ENCODE measurements at regions not wholly inside any gene's neighbourhood (a gene's known extent, or its start where the extent isn't known, plus 50 kb on each side); places are given as distances from the start of the nearest gene placed in this dataset.

DNA sequence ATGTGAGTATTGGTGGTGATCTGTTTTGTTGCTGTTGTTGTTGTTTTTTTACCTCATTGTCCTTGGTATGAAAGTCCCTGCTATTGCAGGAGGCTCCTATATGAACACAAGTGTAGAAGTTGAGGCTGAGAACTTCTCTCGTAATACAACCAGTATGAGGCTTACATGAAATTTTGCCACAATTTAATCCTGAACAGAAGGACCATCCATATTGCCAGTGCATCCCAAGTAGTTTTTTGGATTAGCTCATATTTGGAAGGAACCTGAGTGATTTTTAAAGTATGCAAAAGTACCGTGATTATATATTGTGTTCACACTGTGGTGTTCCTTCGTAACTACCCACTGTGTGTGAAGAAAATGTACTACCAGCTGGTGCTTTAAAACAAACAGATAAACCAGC, 2095.5 kb upstream of the WWC1 start:
- no peak for TF ChIP-seq CTCF (IDR thresholded peaks at IDR 0.05; ENCODE audit: insufficient read depth, low read length, poor library complexity, severe bottlenecking)
- no peak overlapping the region for H3K4me3 ChIP-seq (ENCODE audit: low read depth, low read length)
- DNase-seq (ENCODE audit: low read depth), result no peak
- H3K27me3 ChIP-seq (ENCODE audit: control insufficient read depth, insufficient read depth, low read length), result no peaks in the 10 kb centered on the region
- H3K36me3 ChIP-seq (ENCODE audit: control insufficient read depth, insufficient read depth, low read length), result no peaks in the 10 kb centered on the region

DNA sequence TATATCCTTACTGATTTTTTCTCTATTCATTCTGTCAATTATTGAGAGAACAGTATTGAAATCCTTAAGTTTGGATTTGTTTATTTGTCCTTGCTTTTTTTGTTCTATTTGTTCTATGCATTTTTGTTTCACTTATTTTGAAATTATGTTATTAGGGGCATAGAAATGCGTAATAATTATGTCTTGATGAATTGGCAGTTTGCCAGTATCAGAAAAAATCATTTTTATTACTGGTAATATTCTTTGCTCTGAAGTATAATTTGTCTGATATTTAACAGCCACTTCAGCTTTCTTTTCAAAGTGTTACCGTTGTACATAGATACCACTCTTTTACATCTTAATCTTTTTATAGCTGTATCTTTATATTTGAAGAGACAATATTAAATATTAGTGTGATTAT, 2090.9 kb upstream of the WWC1 start:
- TF ChIP-seq CTCF (IDR thresholded peaks at IDR 0.05; ENCODE audit: insufficient read depth, low read length, poor library complexity, severe bottlenecking), result no peak
- H3K4me3 ChIP-seq (ENCODE audit: low read depth, low read length), result no peak overlapping the region
- H3K36me3 ChIP-seq (ENCODE audit: control insufficient read depth, insufficient read depth, low read length), result no peaks in the 10 kb centered on the region
- no peaks in the 10 kb centered on the region for H3K27me3 ChIP-seq (ENCODE audit: control insufficient read depth, insufficient read depth, low read length)
- no peak for DNase-seq (ENCODE audit: low read depth)

GRCh38 chr5:166211640-166212039, 2079.8 kb upstream of the WWC1 start:
- DNase-seq (ENCODE audit: low read depth), result no peak
- no peak for TF ChIP-seq CTCF (IDR thresholded peaks at IDR 0.05; ENCODE audit: insufficient read depth, low read length, poor library complexity, severe bottlenecking)
- H3K36me3 ChIP-seq (ENCODE audit: control insufficient read depth, insufficient read depth, low read length), result no peaks in the 10 kb centered on the region
- no peaks in the 10 kb centered on the region for H3K27me3 ChIP-seq (ENCODE audit: control insufficient read depth, insufficient read depth, low read length)
- no peak overlapping the region for H3K4me3 ChIP-seq (ENCODE audit: low read depth, low read length)

- H3K36me3 ChIP-seq (ENCODE audit: control insufficient read depth, insufficient read depth, low read length), result no peaks in the 10 kb centered on the region
- no peaks in the 10 kb centered on the region for H3K27me3 ChIP-seq (ENCODE audit: control insufficient read depth, insufficient read depth, low read length)
- TF ChIP-seq CTCF (IDR thresholded peaks at IDR 0.05; ENCODE audit: insufficient read depth, low read length, poor library complexity, severe bottlenecking), result no peak
- H3K4me3 ChIP-seq (ENCODE audit: low read depth, low read length), result no peak overlapping the region
- DNase-seq (ENCODE audit: low read depth), result no peak
Measured at GRCh38 chr5:166236327-166236726, 2055.1 kb upstream of the WWC1 start.

- Histone ChIP-seq H3K36me3 (ENCODE audit: control insufficient read depth, insufficient read depth, low read length) (no peaks in the 10 kb centered on the region), H3K4me3 (ENCODE audit: low read depth, low read length) (no peak overlapping the region), H3K27me3 (ENCODE audit: control insufficient read depth, insufficient read depth, low read length) (no peaks in the 10 kb centered on the region)
- DNase-seq (ENCODE audit: low read depth), result no peak
- TF ChIP-seq CTCF (IDR thresholded peaks at IDR 0.05; ENCODE audit: insufficient read depth, low read length, poor library complexity, severe bottlenecking), result no peak
Measured at GRCh38 chr5:166240705-166241104, 2050.7 kb upstream of the WWC1 start.

DNA sequence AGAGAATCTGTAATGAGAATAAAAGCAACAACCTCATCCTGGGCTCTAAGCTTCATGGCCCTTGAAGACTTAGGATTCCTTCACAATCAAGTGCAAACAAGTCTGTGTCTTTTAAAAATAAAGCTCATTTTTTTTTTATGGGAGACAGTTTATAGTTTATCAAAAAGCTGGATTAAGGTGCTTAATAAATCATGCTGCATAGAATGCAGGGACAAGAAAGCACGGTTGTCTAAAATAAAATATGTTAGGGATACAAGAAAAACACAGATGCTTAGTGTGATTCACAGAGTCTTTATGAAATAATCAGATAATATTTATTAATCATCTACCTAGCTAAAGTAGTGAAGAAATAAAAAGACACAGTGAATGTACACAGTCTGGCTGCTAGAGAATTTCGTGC, 2045.9 kb upstream of the WWC1 start:
- no peak for DNase-seq (ENCODE audit: low read depth)

More for the DNA sequence above, 2045.9 kb upstream of the WWC1 start:
- no peaks in the 10 kb centered on the region for H3K36me3 ChIP-seq (ENCODE audit: control insufficient read depth, insufficient read depth, low read length)
- no peaks in the 10 kb centered on the region for H3K27me3 ChIP-seq (ENCODE audit: control insufficient read depth, insufficient read depth, low read length)
- no peak for TF ChIP-seq CTCF (IDR thresholded peaks at IDR 0.05; ENCODE audit: insufficient read depth, low read length, poor library complexity, severe bottlenecking)
- H3K4me3 ChIP-seq (ENCODE audit: low read depth, low read length), result no peak overlapping the region

All from kidney epithelial cell (primary cell).